Vagina (tissue), 2 donors: ENCODE measurements at regions not wholly inside any gene's neighbourhood (a gene's known extent, or its start where the extent isn't known, plus 50 kb on each side); places are given as distances from the start of the nearest gene placed in this dataset.
"Not testable (repeated sequence)": the region's sequence is repeated elsewhere in the genome, so short reads cannot be mapped to it uniquely, and the experiment has no call there.

Source experiments
- DNase-seq, 2 donors: peaks; one replicate each; pipeline ENCODE4 v3.0.0-alpha.2; 2017; ENCODE audit errors: extremely low spot score in 2 of 2
- H3K27ac ChIP-seq: fragments of 200-600 bp; sonication (generic); one replicate; pipeline ENCODE4 v1.5.1; 2019
- H3K27me3 ChIP-seq: fragments of 200-600 bp; sonication (generic); one replicate; pipeline ENCODE4 v1.5.1; 2019
- H3K36me3 ChIP-seq, 2 donors: fragments of 200-600 bp; sonication (generic); one replicate each; pipeline ENCODE4 v1.5.1; 2017 to 2019
- H3K4me1 ChIP-seq: fragments of 200-600 bp; sonication (generic); one replicate; pipeline ENCODE4 v1.5.1; 2019
- H3K4me3 ChIP-seq, 2 donors: fragments of 200-600 bp; sonication (generic); 1 replicate in 1 of 2; 2 replicates in 1 of 2; pipeline ENCODE4 v1.5.1; 2016 to 2019
- H3K9me3 ChIP-seq: fragments of 200-600 bp; sonication (generic); one replicate; pipeline ENCODE4 v1.5.1; 2019
- POLR2A ChIP-seq, 2 donors: fragments of 450-650 bp; IDR thresholded peaks; one replicate each; pipeline ENCODE4 v1.6.1; 2017; ENCODE audit warnings: antibody characterized with exemption in 2 of 2, mild to moderate bottlenecking in 2 of 2, moderate library complexity in 2 of 2
- POLR2AphosphoS5 ChIP-seq, 2 donors: sonication (generic); formaldehyde crosslinking; IDR thresholded peaks; one replicate each; pipeline ENCODE4 v1.9.0; 2017; ENCODE audit warnings: antibody characterized with exemption in 2 of 2, mild to moderate bottlenecking in 2 of 2, low read depth in 1 of 2; ENCODE audit not compliant: insufficient read depth in 1 of 2
- intact Hi-C: fragments of 100-400 bp; cut with DNase I; formaldehyde crosslinking; loops from one replicate; pipeline ENCODE4 v1.15.1; 2023
- TF ChIP-seq, protein P1 (sequence below), 3 experiments: fragments of 450-650 bp in 2 of 3; fragments of 200-600 bp in 1 of 3; sonication (generic) in 1 of 3; IDR thresholded peaks; one replicate each; pipeline ENCODE4 v1.5.1; 2017 to 2019; ENCODE audit warnings: antibody characterized with exemption in 3 of 3, mild to moderate bottlenecking in 2 of 3, moderate library complexity in 2 of 3

DNA sequence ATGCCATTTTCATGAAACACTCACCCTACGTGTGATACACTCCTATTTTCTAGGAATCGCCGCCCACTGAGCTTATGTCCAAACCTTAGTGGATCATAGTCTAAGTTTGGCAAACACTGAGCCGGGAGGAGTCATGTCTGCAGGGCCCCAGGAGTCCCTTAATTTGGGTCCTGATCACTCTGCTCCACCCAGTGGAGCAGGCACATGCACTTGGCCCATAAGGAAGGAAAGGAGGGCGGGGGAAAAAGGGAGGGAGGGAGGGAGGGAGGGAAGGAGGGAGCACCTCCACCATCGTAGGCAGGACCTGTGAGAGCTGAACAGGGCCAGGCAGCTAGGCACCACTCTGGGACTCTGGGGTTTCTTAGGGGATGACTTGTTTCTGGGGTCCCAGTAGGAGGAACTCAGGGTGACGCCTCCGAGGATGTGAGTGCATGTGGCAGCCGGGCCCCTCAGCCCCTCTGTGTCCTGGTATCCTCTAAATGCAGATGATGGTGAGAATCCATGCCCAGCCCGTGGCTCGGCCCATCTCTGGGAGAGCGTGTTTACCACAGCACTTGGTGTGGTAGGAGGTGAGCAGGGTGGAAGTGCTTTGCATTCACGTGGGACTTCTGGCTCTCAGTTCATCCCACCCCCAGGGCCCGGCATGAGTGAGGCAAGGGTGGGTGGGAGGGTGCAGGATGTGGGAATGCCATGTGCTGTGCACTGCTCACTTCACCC lies 109.4 kb downstream of the KLF13 start:
- peaks cover 50% of the 10 kb centered on the region for H3K4me1 ChIP-seq
- no peak for TF ChIP-seq POLR2AphosphoS5 (IDR thresholded peaks at IDR 0.05; ENCODE audit: insufficient read depth in 1 of 2, low read depth in 1 of 2)
- TF ChIP-seq, protein P1, sequence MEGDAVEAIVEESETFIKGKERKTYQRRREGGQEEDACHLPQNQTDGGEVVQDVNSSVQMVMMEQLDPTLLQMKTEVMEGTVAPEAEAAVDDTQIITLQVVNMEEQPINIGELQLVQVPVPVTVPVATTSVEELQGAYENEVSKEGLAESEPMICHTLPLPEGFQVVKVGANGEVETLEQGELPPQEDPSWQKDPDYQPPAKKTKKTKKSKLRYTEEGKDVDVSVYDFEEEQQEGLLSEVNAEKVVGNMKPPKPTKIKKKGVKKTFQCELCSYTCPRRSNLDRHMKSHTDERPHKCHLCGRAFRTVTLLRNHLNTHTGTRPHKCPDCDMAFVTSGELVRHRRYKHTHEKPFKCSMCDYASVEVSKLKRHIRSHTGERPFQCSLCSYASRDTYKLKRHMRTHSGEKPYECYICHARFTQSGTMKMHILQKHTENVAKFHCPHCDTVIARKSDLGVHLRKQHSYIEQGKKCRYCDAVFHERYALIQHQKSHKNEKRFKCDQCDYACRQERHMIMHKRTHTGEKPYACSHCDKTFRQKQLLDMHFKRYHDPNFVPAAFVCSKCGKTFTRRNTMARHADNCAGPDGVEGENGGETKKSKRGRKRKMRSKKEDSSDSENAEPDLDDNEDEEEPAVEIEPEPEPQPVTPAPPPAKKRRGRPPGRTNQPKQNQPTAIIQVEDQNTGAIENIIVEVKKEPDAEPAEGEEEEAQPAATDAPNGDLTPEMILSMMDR (IDR thresholded peaks at IDR 0.05): no peak
- H3K36me3 ChIP-seq: no peaks in the 10 kb centered on the region
- no peaks in the 10 kb centered on the region for H3K27me3 ChIP-seq
- no peaks in the 10 kb centered on the region for H3K9me3 ChIP-seq
- no peak overlapping the region for H3K4me3 ChIP-seq
- H3K27ac ChIP-seq: peak overlapping the region; percentile 91
- intact Hi-C loops: loop anchor here (2.0 to 10.0 kb wide), 2 partner anchors 29 to 221 kb away; no protein-coding TSS in a partner anchor
- DNase-seq: peak in 1 of 2 donors; percentile 93

DNA sequence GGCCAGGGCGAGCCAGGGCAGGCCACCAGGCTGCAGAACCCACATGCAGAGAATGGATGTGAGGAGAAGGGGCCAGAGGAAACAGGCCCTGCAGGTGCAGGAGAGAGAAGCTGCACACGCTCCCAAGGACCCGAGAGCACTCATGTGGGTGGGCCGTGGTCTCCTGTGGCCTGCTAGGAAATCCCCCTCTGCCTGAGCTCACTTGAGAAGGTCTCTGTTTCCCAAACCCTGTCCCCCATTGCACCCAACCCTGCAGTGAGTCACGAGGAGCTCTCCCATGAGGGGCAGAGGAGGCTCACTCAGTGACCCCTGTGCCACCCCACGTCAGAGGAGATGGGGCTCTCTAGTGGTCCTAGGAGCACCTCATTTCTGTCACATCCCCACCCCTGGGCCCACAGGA lies 111.1 kb downstream of the KLF13 start:
- TF ChIP-seq, protein P1 (IDR thresholded peaks at IDR 0.05): no peak
- TF ChIP-seq POLR2AphosphoS5 (IDR thresholded peaks at IDR 0.05; ENCODE audit: insufficient read depth in 1 of 2, low read depth in 1 of 2): no peak
- TF ChIP-seq POLR2A (IDR thresholded peaks at IDR 0.05): no peak
- intact Hi-C loops: loop anchor here (2.0 to 10.0 kb wide), 2 partner anchors 31 to 223 kb away; no protein-coding TSS in a partner anchor
- Histone ChIP-seq H3K4me3 (no peak overlapping the region), H3K27ac (peak overlapping the region; percentile 91), H3K4me1 (peaks cover 66% of the 10 kb centered on the region), H3K9me3 (no peaks in the 10 kb centered on the region), H3K36me3 (no peaks in the 10 kb centered on the region), H3K27me3 (no peaks in the 10 kb centered on the region)
- DNase-seq: no peak

DNA sequence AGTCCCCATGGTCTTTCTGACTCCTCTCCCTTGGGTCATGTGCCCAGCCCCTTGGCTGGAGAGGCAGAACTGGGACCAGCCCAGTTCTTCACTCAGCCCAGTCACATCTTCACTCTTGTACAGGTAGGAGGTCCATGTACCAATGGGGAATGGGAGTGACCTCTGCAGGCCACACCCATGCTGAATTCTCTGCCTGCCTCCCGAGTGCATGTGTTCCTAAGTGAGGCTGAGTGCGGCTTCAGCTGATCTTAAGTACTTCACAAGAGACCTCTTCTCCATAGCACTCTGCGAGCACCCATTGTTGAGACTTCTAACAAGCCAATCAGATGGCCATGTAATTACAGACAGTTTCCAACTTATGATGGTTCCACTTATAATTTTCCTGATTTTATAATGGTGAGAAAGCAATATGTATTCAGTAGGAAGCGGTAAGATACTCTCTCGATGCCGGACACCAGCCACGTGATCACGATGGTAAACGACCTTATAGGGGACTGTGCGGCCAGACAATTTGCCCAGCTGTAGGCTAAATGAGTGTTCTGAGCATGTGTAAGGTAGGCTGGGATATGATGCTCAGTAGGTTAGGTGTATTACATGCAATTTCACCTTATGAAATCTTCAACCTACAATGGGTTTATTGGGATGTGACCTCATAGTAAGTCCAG lies 112.1 kb downstream of the KLF13 start:
- intact Hi-C loops: loop anchor here (10.0 kb wide), 1 partner anchor 224 kb away; no protein-coding TSS in a partner anchor
- Histone ChIP-seq H3K9me3 (no peaks in the 10 kb centered on the region), H3K4me3 (no peak overlapping the region), H3K36me3 (no peaks in the 10 kb centered on the region), H3K27me3 (no peaks in the 10 kb centered on the region), H3K4me1 (peaks cover 73% of the 10 kb centered on the region), H3K27ac (peak overlapping the region; percentile 94)
- TF ChIP-seq, protein P1 (IDR thresholded peaks at IDR 0.05): no peak
- TF ChIP-seq POLR2AphosphoS5 (IDR thresholded peaks at IDR 0.05; ENCODE audit: insufficient read depth in 1 of 2, low read depth in 1 of 2) (no peak), POLR2A (IDR thresholded peaks at IDR 0.05) (no peak)
- DNase-seq: no peak

DNA sequence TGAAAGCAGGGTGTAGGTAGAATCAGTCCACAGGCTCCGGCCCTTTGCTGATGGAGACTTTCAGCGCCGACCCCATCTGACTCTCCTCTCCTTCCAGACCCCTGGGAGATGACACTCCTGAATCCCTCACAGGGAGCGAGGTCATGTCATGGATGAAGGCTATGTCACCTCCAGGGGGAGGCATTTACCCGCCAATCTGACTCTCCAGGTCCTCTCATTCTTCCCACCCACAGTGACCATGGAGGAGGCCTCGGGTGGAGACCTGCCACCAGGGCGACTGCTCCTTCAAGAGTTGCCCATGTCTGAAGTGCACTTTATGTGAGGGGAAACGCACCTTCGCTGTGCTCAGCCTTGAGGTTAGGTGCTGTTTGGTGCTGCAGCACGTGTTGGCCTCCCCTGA lies 112.7 kb downstream of the KLF13 start:
- no peak for DNase-seq
- Histone ChIP-seq H3K36me3 (no peaks in the 10 kb centered on the region), H3K4me1 (peaks cover 70% of the 10 kb centered on the region), H3K27ac (peak overlapping the region; percentile 94), H3K27me3 (no peaks in the 10 kb centered on the region), H3K9me3 (no peaks in the 10 kb centered on the region), H3K4me3 (no peak overlapping the region)
- TF ChIP-seq POLR2AphosphoS5 (IDR thresholded peaks at IDR 0.05; ENCODE audit: insufficient read depth in 1 of 2, low read depth in 1 of 2) (no peak), POLR2A (IDR thresholded peaks at IDR 0.05) (no peak)
- TF ChIP-seq, protein P1 (IDR thresholded peaks at IDR 0.05): no peak
- intact Hi-C loops: loop anchor here (10.0 kb wide), 1 partner anchor 225 kb away; no protein-coding TSS in a partner anchor

DNA sequence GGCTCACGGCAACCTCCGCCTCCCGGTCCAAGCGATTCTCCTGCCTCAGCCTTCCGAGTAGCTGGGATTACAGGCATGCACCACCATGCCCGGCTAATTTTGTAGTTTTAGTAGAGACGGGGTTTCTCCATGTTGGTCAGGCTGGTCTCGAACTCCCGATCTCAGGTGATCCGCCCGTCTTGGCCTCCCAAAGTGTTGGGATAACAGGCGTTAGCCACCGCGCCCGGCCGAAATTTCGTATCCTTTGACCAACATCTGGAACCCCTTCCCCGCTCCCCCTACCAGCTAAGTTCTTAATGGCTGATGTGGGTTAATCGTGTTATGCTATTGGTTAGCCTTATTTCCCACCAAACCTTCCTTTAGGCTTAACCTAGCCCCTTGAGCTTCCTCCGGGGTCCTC lies 113.6 kb downstream of the KLF13 start:
- Histone ChIP-seq H3K4me3 (peak overlapping the region; percentile 48 to 58), H3K27ac (peak overlapping the region; percentile 94), H3K4me1 (peaks cover 62% of the 10 kb centered on the region)
- intact Hi-C loops: loop anchor here (5.0 kb wide), 1 partner anchor 203 kb away; no protein-coding TSS in a partner anchor
- H3K9me3 ChIP-seq, DNase-seq, H3K27me3 ChIP-seq, H3K36me3 ChIP-seq: not testable (repeated sequence)
